Mesendoderm (in vitro differentiated cells): ENCODE measurements at regions not wholly inside any gene's neighbourhood (a gene's known extent, or its start where the extent isn't known, plus 50 kb on each side); places are given as distances from the start of the nearest gene placed in this dataset.

Experiments
- DNase-seq: peaks from one replicate; pipeline ENCODE4 v3.0.0; 2013
- H2AK5ac ChIP-seq: 2 replicates; pipeline ENCODE4 v1.6.1; 2013; ENCODE audit warnings: low read length, inconsistent platforms
- H2BK120ac ChIP-seq: 2 replicates; pipeline ENCODE4 v1.6.1; 2013; ENCODE audit warnings: low read depth, mild to moderate bottlenecking, low read length, moderate library complexity, mixed read lengths
- H2BK15ac ChIP-seq: replicated peaks from 2 replicates; pipeline ENCODE4 v1.6.1; 2013; ENCODE audit warnings: low read depth, mild to moderate bottlenecking, moderate library complexity
- H2BK5ac ChIP-seq: 2 replicates; pipeline ENCODE4 v1.6.1; 2013; ENCODE audit warnings: low read length, inconsistent platforms
- H3K18ac ChIP-seq: 2 replicates; pipeline ENCODE4 v1.6.1; 2013; ENCODE audit warnings: mild to moderate bottlenecking, low read length, mixed read lengths
- H3K23ac ChIP-seq: one replicate; pipeline ENCODE4 v1.6.1; 2013; ENCODE audit warnings: low read length
- H3K27ac ChIP-seq: 2 replicates; pipeline ENCODE4 v1.5.1; 2013; ENCODE audit warnings: low read depth, mild to moderate bottlenecking, inconsistent platforms, low read length, moderate library complexity
- H3K27me3 ChIP-seq: 2 replicates; pipeline ENCODE4 v1.6.1; 2013; ENCODE audit warnings: low read length, control low read depth, mild to moderate bottlenecking, inconsistent platforms; ENCODE audit not compliant: insufficient read depth, poor library complexity
- H3K36me3 ChIP-seq: 2 replicates; pipeline ENCODE4 v1.6.1; 2013; ENCODE audit warnings: low read length, inconsistent platforms; ENCODE audit not compliant: control insufficient read depth, insufficient read depth
- H3K4ac ChIP-seq: one replicate; pipeline ENCODE4 v1.6.1; 2013; ENCODE audit warnings: low read depth, mild to moderate bottlenecking, low read length, moderate library complexity
- H3K4me1 ChIP-seq: 2 replicates; pipeline ENCODE4 v1.6.1; 2013; ENCODE audit warnings: low read depth, low read length, inconsistent platforms; ENCODE audit not compliant: control insufficient read depth
- H3K4me2 ChIP-seq: 2 replicates; pipeline ENCODE4 v1.6.1; 2013; ENCODE audit warnings: low read length
- H3K4me3 ChIP-seq: 2 replicates; pipeline ENCODE4 v1.5.1; 2013; ENCODE audit warnings: mild to moderate bottlenecking, low read length
- H3K56ac ChIP-seq: one replicate; pipeline ENCODE4 v1.6.1; 2013; ENCODE audit warnings: low read length
- H3K79me1 ChIP-seq: 2 replicates; pipeline ENCODE4 v1.6.1; 2013; ENCODE audit warnings: low read length, inconsistent platforms
- H3K79me2 ChIP-seq: 2 replicates; pipeline ENCODE4 v1.6.1; 2013; ENCODE audit warnings: mild to moderate bottlenecking, low read length; ENCODE audit not compliant: control insufficient read depth, insufficient read depth
- H3K9ac ChIP-seq: 2 replicates; pipeline ENCODE4 v1.6.1; 2013; ENCODE audit warnings: low read length, inconsistent platforms
- H4K5ac ChIP-seq: one replicate; pipeline ENCODE4 v1.6.1; 2013; ENCODE audit warnings: low read length
- H4K8ac ChIP-seq: one replicate; pipeline ENCODE4 v1.6.1; 2013; ENCODE audit warnings: low read depth, mild to moderate bottlenecking, control low read depth, low read length, moderate library complexity
- WGBS: extraction: QIAGEN DNeasy Blood & Tissue Kit; methylation state at CpG from one replicate; pipeline ENCODE4 v1.1.7; 2013; ENCODE audit warnings: low lambda C conversion rate, missing lambda C conversion rate; ENCODE audit not compliant: insufficient coverage; ENCODE audit errors: extremely low coverage; 5-methylcytosine and 5-hydroxymethylcytosine counted together

GRCh38 chr5:16321284-16321683 is 141.7 kb upstream of the MARCHF11 start:
- Histone ChIP-seq H3K4me1 (peaks cover 2% of the 10 kb centered on the region), H3K27me3 (no peaks in the 10 kb centered on the region), H4K5ac (no peak overlapping the region), H3K9ac (no peak overlapping the region), H4K8ac (no peak overlapping the region), H3K4me3 (no peak overlapping the region), H3K18ac (no peak overlapping the region), H3K23ac (no peak overlapping the region), H2BK5ac (no peak overlapping the region), H3K4me2 (no peak overlapping the region), H2BK15ac (no peak overlapping the region), H3K79me1 (no peaks in the 10 kb centered on the region), H3K27ac (no peak overlapping the region), H2AK5ac (no peak overlapping the region), H3K56ac (no peak overlapping the region), H3K4ac (no peak overlapping the region), H3K36me3 (no peaks in the 10 kb centered on the region), H3K79me2 (no peaks in the 10 kb centered on the region), H2BK120ac (no peak overlapping the region)
- no peak for DNase-seq
- no CpG with 5 or more reads among the region's 1 CpG for WGBS

GRCh38 chr5:16315501-16315900 is 135.9 kb upstream of the MARCHF11 start:
- Histone ChIP-seq H3K4me1 (no peaks in the 10 kb centered on the region), H3K79me1 (no peaks in the 10 kb centered on the region), H3K23ac (no peak overlapping the region), H3K27me3 (no peaks in the 10 kb centered on the region), H4K8ac (no peak overlapping the region), H3K18ac (no peak overlapping the region), H4K5ac (no peak overlapping the region), H3K27ac (no peak overlapping the region), H3K4ac (no peak overlapping the region), H3K4me2 (no peak overlapping the region), H2AK5ac (no peak overlapping the region), H2BK120ac (no peak overlapping the region), H3K36me3 (no peaks in the 10 kb centered on the region), H3K79me2 (no peaks in the 10 kb centered on the region), H3K4me3 (no peak overlapping the region), H3K9ac (no peak overlapping the region), H2BK5ac (no peak overlapping the region), H2BK15ac (no peak overlapping the region), H3K56ac (no peak overlapping the region)
- no CpG with 5 or more reads among the region's 2 CpGs for WGBS
- DNase-seq, result no peak

DNA sequence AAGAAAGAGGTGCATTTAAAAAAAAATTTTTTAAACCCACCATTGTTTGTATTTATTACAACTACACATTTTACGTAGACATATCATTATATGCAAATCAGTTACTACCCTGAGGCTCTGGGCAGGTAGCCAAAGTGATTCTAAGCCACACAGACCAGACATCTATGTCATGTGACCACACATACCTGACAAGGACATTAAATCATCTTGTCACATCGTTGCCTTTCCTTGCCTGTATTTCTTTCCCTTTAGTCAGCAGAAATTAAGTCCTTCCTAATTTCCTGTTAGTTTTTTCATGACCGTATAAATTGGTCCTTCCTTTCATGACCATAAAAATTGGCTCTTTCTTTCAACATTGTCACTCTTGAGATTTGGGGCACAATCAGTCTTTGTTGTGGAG is 134.2 kb upstream of the MARCHF11 start:
- no peak overlapping the region for H3K27ac ChIP-seq
- H3K36me3 ChIP-seq, result no peaks in the 10 kb centered on the region
- H3K4me3 ChIP-seq, result no peak overlapping the region
- no peak overlapping the region for H3K9ac ChIP-seq
- DNase-seq, result no peak
- H3K4me2 ChIP-seq, result no peak overlapping the region
- H4K8ac ChIP-seq, result no peak overlapping the region
- no peak overlapping the region for H3K18ac ChIP-seq
- H3K79me2 ChIP-seq, result no peaks in the 10 kb centered on the region
- no CpG with 5 or more reads among the region's 3 CpGs for WGBS
- H3K79me1 ChIP-seq, result no peaks in the 10 kb centered on the region
- no peak overlapping the region for H2BK15ac ChIP-seq
- no peak overlapping the region for H3K56ac ChIP-seq
- H2BK120ac ChIP-seq, result no peak overlapping the region
- no peak overlapping the region for H3K23ac ChIP-seq
- H3K4me1 ChIP-seq, result no peaks in the 10 kb centered on the region
- no peak overlapping the region for H2AK5ac ChIP-seq
- H3K4ac ChIP-seq, result no peak overlapping the region
- H2BK5ac ChIP-seq, result no peak overlapping the region
- H4K5ac ChIP-seq, result no peak overlapping the region
- no peaks in the 10 kb centered on the region for H3K27me3 ChIP-seq

- H3K9ac ChIP-seq, result no peak overlapping the region
- no peak overlapping the region for H2BK120ac ChIP-seq
- H3K27me3 ChIP-seq, result no peaks in the 10 kb centered on the region
- no CpG with 5 or more reads among the region's 3 CpGs for WGBS
- H3K27ac ChIP-seq, result no peak overlapping the region
- H3K4me2 ChIP-seq, result no peak overlapping the region
- H3K4me3 ChIP-seq, result no peak overlapping the region
- H3K36me3 ChIP-seq, result no peaks in the 10 kb centered on the region
- no peak overlapping the region for H3K56ac ChIP-seq
- no peak overlapping the region for H4K5ac ChIP-seq
- H3K79me2 ChIP-seq, result no peaks in the 10 kb centered on the region
- peak; percentile 5 for DNase-seq
- no peak overlapping the region for H3K4ac ChIP-seq
- no peak overlapping the region for H2BK5ac ChIP-seq
- H4K8ac ChIP-seq, result no peak overlapping the region
- no peak overlapping the region for H2AK5ac ChIP-seq
- H3K79me1 ChIP-seq, result no peaks in the 10 kb centered on the region
- no peak overlapping the region for H2BK15ac ChIP-seq
- H3K18ac ChIP-seq, result no peak overlapping the region
- no peak overlapping the region for H3K23ac ChIP-seq
- no peaks in the 10 kb centered on the region for H3K4me1 ChIP-seq
Observed at GRCh38 chr5:16312785-16313184, 133.2 kb upstream of the MARCHF11 start.

GRCh38 chr5:16311666-16312065 is 132.1 kb upstream of the MARCHF11 start:
- H3K4me3 ChIP-seq, result no peak overlapping the region
- no peak for DNase-seq
- H3K4me2 ChIP-seq, result no peak overlapping the region
- no peak overlapping the region for H3K4ac ChIP-seq
- H3K36me3 ChIP-seq, result no peaks in the 10 kb centered on the region
- H3K27me3 ChIP-seq, result no peaks in the 10 kb centered on the region
- no peak overlapping the region for H2BK120ac ChIP-seq
- no peak overlapping the region for H2BK15ac ChIP-seq
- H3K23ac ChIP-seq, result no peak overlapping the region
- H3K9ac ChIP-seq, result no peak overlapping the region
- no CpG with 5 or more reads among the region's 2 CpGs for WGBS
- no peak overlapping the region for H3K18ac ChIP-seq
- H2AK5ac ChIP-seq, result no peak overlapping the region
- no peak overlapping the region for H3K27ac ChIP-seq
- H4K5ac ChIP-seq, result no peak overlapping the region
- no peak overlapping the region for H4K8ac ChIP-seq
- no peaks in the 10 kb centered on the region for H3K4me1 ChIP-seq
- H3K79me2 ChIP-seq, result no peaks in the 10 kb centered on the region
- H3K79me1 ChIP-seq, result no peaks in the 10 kb centered on the region
- no peak overlapping the region for H2BK5ac ChIP-seq
- H3K56ac ChIP-seq, result no peak overlapping the region

DNA sequence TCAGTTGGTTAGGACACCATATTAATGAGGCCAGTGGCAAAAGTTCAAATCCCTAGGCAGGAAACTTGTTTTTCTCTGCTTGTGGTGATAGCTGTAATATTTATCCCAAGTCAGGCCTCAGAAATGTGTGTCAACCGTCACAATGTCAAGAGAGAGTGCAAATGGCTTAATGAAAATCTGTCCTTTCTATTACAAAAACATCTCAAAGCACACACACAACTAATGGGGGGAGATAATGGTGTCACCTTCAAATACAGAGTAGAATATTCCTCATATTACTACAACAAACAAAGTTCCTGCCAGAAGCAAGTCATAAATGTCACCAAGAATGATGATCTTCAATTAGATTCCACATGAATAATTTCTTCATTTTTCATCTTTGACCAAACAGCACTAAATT is 127.2 kb upstream of the MARCHF11 start:
- H3K4me1 ChIP-seq, result no peaks in the 10 kb centered on the region
- no peak overlapping the region for H3K4me3 ChIP-seq
- no peak overlapping the region for H4K8ac ChIP-seq
- H2BK120ac ChIP-seq, result no peak overlapping the region
- no CpG with 5 or more reads among the region's 1 CpG for WGBS
- no peak overlapping the region for H2AK5ac ChIP-seq
- no peak overlapping the region for H3K4ac ChIP-seq
- H3K4me2 ChIP-seq, result no peak overlapping the region
- H3K18ac ChIP-seq, result no peak overlapping the region
- H3K79me2 ChIP-seq, result no peaks in the 10 kb centered on the region
- H3K56ac ChIP-seq, result no peak overlapping the region
- H2BK5ac ChIP-seq, result no peak overlapping the region
- H2BK15ac ChIP-seq, result no peak overlapping the region
- no peak for DNase-seq
- H3K79me1 ChIP-seq, result no peaks in the 10 kb centered on the region
- H4K5ac ChIP-seq, result no peak overlapping the region
- H3K23ac ChIP-seq, result no peak overlapping the region
- H3K36me3 ChIP-seq, result no peaks in the 10 kb centered on the region
- no peaks in the 10 kb centered on the region for H3K27me3 ChIP-seq
- no peak overlapping the region for H3K9ac ChIP-seq
- H3K27ac ChIP-seq, result no peak overlapping the region
